ENCODE measurements at regions not wholly inside any gene's neighbourhood (a gene's known extent, or its start where the extent isn't known, plus 50 kb on each side); places are given as distances from the start of the nearest gene placed in this dataset.

- no peak for TF ChIP-seq FOXK2 (IDR thresholded peaks at IDR 0.05)
- TF ChIP-seq RELB (IDR thresholded peaks at IDR 0.05; ENCODE audit: low read depth): 0 out of 2 replicates have a peak, but pooled peaks have one; percentile 15
- 0 out of 2 replicates have a peak, but pooled peaks have one; percentile 65 for TF ChIP-seq ZBTB4 (CRISPR knock-in tag; IDR thresholded peaks at IDR 0.05)
Measured at GRCh38 chrX:149124526-149125108, 380.5 kb downstream of the IDS start (continued).

GRCh38 chrX:149121206-149121920 lies 383.7 kb downstream of the IDS start:
- CTCF ChIA-PET: interaction anchor here (0.6 to 1.9 kb wide), 8 partner anchors 31 to 236 kb away, joined by 3 to 5 read pairs (median 4); no protein-coding TSS in a partner anchor
- no peak for FAIRE-seq
- TF ChIP-seq RCOR1 (conservative IDR thresholded peaks at IDR 0.05; ENCODE audit: low read depth, low read length): no peak
- TF ChIP-seq KAT2A (conservative IDR thresholded peaks at IDR 0.05; ENCODE audit: control insufficient read depth, low read depth, low read length): no peak
- TF ChIP-seq ZBTB40 (IDR thresholded peaks at IDR 0.05; ENCODE audit: borderline replicate concordance): no peak
- TF ChIP-seq IKZF1 (conservative IDR thresholded peaks at IDR 0.05): peak; percentile 73
- TF ChIP-seq ZNF384 (IDR thresholded peaks at IDR 0.05; ENCODE audit: borderline replicate concordance, low read depth, low read length): peak; percentile 60
- TF ChIP-seq IKZF2 (IDR thresholded peaks at IDR 0.05): peak; percentile 61 to 68; a peak in 3 of 4 replicates
- TF ChIP-seq MEF2B (IDR thresholded peaks at IDR 0.05; ENCODE audit: partially characterized antibody, poor library complexity, severe bottlenecking): peak; percentile 42
- no peak for TF ChIP-seq TAF1 (IDR thresholded peaks at IDR 0.05; ENCODE audit: borderline replicate concordance, low read depth, low read length)

More at GRCh38 chrX:149121206-149121920, 383.7 kb downstream of the IDS start:
- Histone ChIP-seq H3K27ac (ENCODE audit: control insufficient read depth, insufficient read depth) (no peak overlapping the region), H2AFZ (ENCODE audit: control insufficient read depth, low read depth, low read length) (no peak overlapping the region), H3K4me1 (ENCODE audit: control insufficient read depth, insufficient read depth, low read length) (no peaks in the 10 kb centered on the region), H3K4me2 (ENCODE audit: control insufficient read depth, insufficient read depth) (no peak overlapping the region), H3K9ac (ENCODE audit: control insufficient read depth, insufficient read depth, low read length) (no peak overlapping the region), H3K9me3 (replicated peaks; ENCODE audit: control insufficient read depth, insufficient read depth, low read length) (no peaks in the 10 kb centered on the region), H3K36me3 (ENCODE audit: control insufficient read depth in 2 of 2, insufficient read depth in 2 of 2, low read length in 1 of 2) (no peaks in the 10 kb centered on the region), H4K20me1 (ENCODE audit: control insufficient read depth, insufficient read depth) (no peaks in the 10 kb centered on the region), H3K79me2 (ENCODE audit: control insufficient read depth, insufficient read depth, low read length) (no peaks in the 10 kb centered on the region), H3K27me3 (replicated peaks in 1 of 2; ENCODE audit: control insufficient read depth in 2 of 2, insufficient read depth in 2 of 2, low read length in 1 of 2) (no peaks in the 10 kb centered on the region), H3K4me3 (no peak overlapping the region)
- in situ Hi-C loops (cut with MboI) (no loop called here), intact Hi-C loops (cut with micrococcal nuclease; ENCODE audit: unreplicated experiment) (loop anchor here (5.0 to 10.0 kb wide), 4 partner anchors 76 to 207 kb away; no protein-coding TSS in a partner anchor)
- WGBS (ENCODE audit: insufficient coverage, insufficient replicate concordance, low lambda C conversion rate, missing lambda C conversion rate): 11% methylated on average over 7 of the region's 7 CpGs
- ChIA-PET RAD21 (ENCODE audit: unreplicated experiment) (interaction anchor here (0.9 to 4.1 kb wide), 12 partner anchors 24 to 235 kb away, joined by 3 to 22 read pairs (median 4); no protein-coding TSS in a partner anchor), SMC1A (ENCODE audit: uncharacterized antibody, unreplicated experiment) (interaction anchor here (0.6 to 3.9 kb wide), 16 partner anchors 8 to 351 kb away, joined by 3 to 21 read pairs (median 5); no protein-coding TSS in a partner anchor), POLR2A (interaction anchor here (0.5 to 2.0 kb wide), 5 partner anchors 23 to 114 kb away, joined by 3 to 5 read pairs (median 3); no protein-coding TSS in a partner anchor)
- peak; percentile 52 for ATAC-seq
- DNase-seq (ENCODE audit: low read depth, low spot score): no peak
- BruUV-seq (replicated peaks): no TSS peak

Measured in GM12878 (cell line).